ENCODE measurements at regions not wholly inside any gene's neighbourhood (a gene's known extent, or its start where the extent isn't known, plus 50 kb on each side); places are given as distances from the start of the nearest gene placed in this dataset.
"Not testable (repeated sequence)": the region's sequence is repeated elsewhere in the genome, so short reads cannot be mapped to it uniquely, and the experiment has no call there.

DNA sequence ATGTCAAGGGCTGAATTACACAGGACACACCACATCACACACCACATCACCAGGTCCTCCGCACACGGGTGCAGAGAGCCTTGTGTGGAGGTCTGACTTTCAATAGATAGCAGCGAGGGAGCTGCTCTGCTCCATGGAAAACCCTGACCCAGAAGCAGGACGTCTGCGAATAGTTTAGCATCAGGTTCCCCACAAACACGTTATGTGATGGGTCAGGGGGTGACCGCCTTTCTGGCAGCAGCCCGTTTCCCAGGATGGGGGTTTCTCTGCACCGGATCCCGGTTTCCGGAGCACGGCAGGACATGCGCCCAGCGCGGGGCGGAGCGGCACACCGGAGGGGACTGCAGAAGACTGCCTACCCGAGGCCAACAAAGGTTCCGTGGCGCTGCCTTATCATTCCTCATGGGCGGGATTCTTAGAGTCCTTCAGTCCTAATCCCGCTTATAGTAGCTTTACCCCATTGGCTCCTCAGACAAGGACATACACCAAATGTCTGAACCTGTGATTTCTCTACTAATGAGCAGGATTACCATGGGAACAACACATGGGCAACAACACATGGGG, 300.0 kb downstream of the CDY2B start:
- intact Hi-C loops (cut with DNase I, micrococcal nuclease); H3K9me3 Mint-ChIP-seq: not testable (repeated sequence)

DNA sequence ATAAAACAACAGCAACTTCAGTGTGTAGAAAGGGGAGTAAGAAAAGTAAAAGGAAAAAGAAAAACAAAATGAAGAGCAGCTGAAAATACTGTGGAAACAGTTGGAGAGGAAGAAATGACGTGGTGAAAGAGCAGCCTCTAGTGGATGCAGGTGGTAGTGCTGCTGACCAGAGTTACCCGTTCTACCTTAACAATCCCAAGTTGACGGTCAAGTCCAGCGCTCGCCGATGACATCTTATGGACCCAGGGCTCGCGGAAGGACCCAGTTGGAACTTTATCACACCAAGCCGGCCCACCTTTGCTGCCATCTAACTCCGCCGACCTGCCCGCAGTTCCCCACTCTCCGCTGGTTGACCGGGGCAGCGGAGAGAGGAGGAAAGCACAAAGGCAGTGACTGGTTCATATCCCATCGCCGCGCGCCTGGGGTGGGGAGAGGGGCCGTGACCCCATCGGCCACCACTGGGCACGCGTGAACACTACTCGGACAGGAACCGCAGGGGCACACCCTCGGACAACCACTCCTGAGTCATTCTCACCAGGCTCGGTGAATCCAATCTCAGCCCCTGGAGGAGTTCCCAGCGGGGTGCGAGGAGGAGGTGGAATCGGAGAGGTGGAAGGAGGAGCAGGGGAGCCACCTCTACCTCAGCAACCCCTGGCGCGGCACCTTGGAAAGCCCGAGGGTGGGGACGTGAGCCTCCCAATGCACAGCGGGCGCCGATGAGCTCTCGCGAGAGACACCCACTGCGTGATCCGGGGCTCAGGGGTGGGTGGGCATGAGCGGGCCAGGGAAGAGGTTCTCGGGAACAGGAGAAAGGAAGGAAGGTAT, 300.7 kb downstream of the CDY2B start:
- not testable (repeated sequence) for H3K9me3 ChIP-seq (ENCODE audit: control insufficient read depth in 1 of 2, insufficient read depth in 1 of 2, low read length in 2 of 2)

More for the DNA sequence above, 300.0 kb downstream of the CDY2B start:
- H3K4me1 ChIP-seq (ENCODE audit: insufficient read depth, low read length); H3K4me3 ChIP-seq (ENCODE audit: low read length); H3K4me1 Mint-ChIP-seq (ENCODE audit: low read depth); H3K9me3 ChIP-seq (ENCODE audit: control insufficient read depth in 1 of 2, insufficient read depth in 1 of 2, low read length in 2 of 2); POLR2A ChIA-PET; H3K36me3 ChIP-seq (ENCODE audit: insufficient read depth, low read length); DNase-seq; CTCF ChIA-PET; H3K27ac Mint-ChIP-seq; H3K27ac ChIP-seq (ENCODE audit: low read depth in 1 of 2, low read length in 2 of 2); H3K27me3 ChIP-seq (ENCODE audit: control insufficient read depth in 1 of 2, insufficient read depth in 2 of 2, low read length in 2 of 2); H3K27me3 Mint-ChIP-seq; H3K36me3 Mint-ChIP-seq (ENCODE audit: low read depth); H3K4me3 Mint-ChIP-seq: not testable (repeated sequence)
- ATAC-seq (ENCODE audit: poor library complexity), result peak; percentile 41

DNA sequence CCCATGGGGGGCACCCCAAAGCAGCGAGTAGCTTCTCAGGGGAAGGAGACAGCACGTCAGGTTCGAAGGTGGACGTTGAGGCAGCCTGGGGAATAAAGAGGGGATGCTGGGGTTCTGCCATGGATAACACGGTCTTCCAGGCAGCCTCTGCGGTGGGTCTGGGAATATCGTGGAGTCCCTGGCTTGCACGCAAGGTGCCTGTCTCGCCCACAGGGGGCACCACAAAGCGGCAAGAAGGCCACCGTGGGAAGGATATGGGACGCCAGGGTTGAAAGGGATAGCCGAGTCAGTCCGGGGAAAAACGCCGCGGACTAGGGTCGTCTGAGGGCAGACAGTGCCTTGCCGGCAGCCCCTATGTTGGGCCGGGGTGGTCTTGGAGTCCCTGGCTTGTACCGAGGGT, 316.9 kb downstream of the CDY2B start:
- H3K36me3 Mint-ChIP-seq (ENCODE audit: low read depth); H3K4me1 Mint-ChIP-seq (ENCODE audit: low read depth); CTCF ChIA-PET; POLR2A ChIA-PET; H3K4me3 Mint-ChIP-seq; H3K4me1 ChIP-seq (ENCODE audit: insufficient read depth, low read length); H3K9me3 Mint-ChIP-seq; H3K9me3 ChIP-seq (ENCODE audit: control insufficient read depth in 1 of 2, insufficient read depth in 1 of 2, low read length in 2 of 2); H3K4me3 ChIP-seq (ENCODE audit: low read length); H3K27me3 Mint-ChIP-seq; H3K36me3 ChIP-seq (ENCODE audit: insufficient read depth, low read length); H3K27ac Mint-ChIP-seq; H3K27me3 ChIP-seq (ENCODE audit: control insufficient read depth in 1 of 2, insufficient read depth in 2 of 2, low read length in 2 of 2); DNase-seq; H3K27ac ChIP-seq (ENCODE audit: low read depth in 1 of 2, low read length in 2 of 2); intact Hi-C loops (cut with DNase I, micrococcal nuclease); ATAC-seq (ENCODE audit: poor library complexity): not testable (repeated sequence)

More for the DNA sequence above, 300.7 kb downstream of the CDY2B start:
- H3K27ac ChIP-seq (ENCODE audit: low read depth in 1 of 2, low read length in 2 of 2); H3K27me3 Mint-ChIP-seq; H3K36me3 Mint-ChIP-seq (ENCODE audit: low read depth); H3K27ac Mint-ChIP-seq; H3K27me3 ChIP-seq (ENCODE audit: control insufficient read depth in 1 of 2, insufficient read depth in 2 of 2, low read length in 2 of 2); H3K4me1 ChIP-seq (ENCODE audit: insufficient read depth, low read length); POLR2A ChIA-PET; H3K36me3 ChIP-seq (ENCODE audit: insufficient read depth, low read length); H3K4me1 Mint-ChIP-seq (ENCODE audit: low read depth); CTCF ChIA-PET; intact Hi-C loops (cut with DNase I, micrococcal nuclease); H3K9me3 Mint-ChIP-seq: not testable (repeated sequence)
- peak overlapping the region; percentile 34 for H3K4me3 Mint-ChIP-seq
- DNase-seq, result peak in 1 of 14 experiments; percentile 0
- peak; percentile 51 for ATAC-seq (ENCODE audit: poor library complexity)
- peak overlapping the region; percentile 19 for H3K4me3 ChIP-seq (ENCODE audit: low read length)
